HG02943 (cell line): ENCODE measurements at regions not wholly inside any gene's neighbourhood (a gene's known extent, or its start where the extent isn't known, plus 50 kb on each side); places are given as distances from the start of the nearest gene placed in this dataset.
"Not testable (repeated sequence)": the region's sequence is repeated elsewhere in the genome, so short reads cannot be mapped to it uniquely, and the experiment has no call there.

Experiments
- ATAC-seq: cut with Tn5 transposase; IDR thresholded peaks from one replicate; pipeline ENCODE4 v1.9.1; 2021; ENCODE audit warnings: mild to moderate bottlenecking, low read depth, moderate library complexity; ENCODE audit not compliant: unreplicated experiment

GRCh38 chr11:24389575-24389974, 107.3 kb upstream of the LUZP2 start:
- ATAC-seq = no peak

GRCh38 chr11:24390016-24390415, 106.8 kb upstream of the LUZP2 start:
- no peak for ATAC-seq

GRCh38 chr11:24390762-24391161, 106.1 kb upstream of the LUZP2 start:
- no peak for ATAC-seq

- no peak for ATAC-seq
Observed at GRCh38 chr11:24391167-24391566, 105.7 kb upstream of the LUZP2 start.

- ATAC-seq = no peak
Observed at GRCh38 chr11:24400059-24400665, 96.7 kb upstream of the LUZP2 start.

- ATAC-seq = no peak
Observed at GRCh38 chr11:24406389-24406788, 90.5 kb upstream of the LUZP2 start.

- ATAC-seq = no peak
Observed at GRCh38 chr11:24406980-24407379, 89.9 kb upstream of the LUZP2 start.

GRCh38 chr11:24407733-24408132, 89.1 kb upstream of the LUZP2 start:
- no peak for ATAC-seq

GRCh38 chr11:24408202-24408601, 88.7 kb upstream of the LUZP2 start:
- ATAC-seq = no peak

GRCh38 chr11:24411791-24412190, 85.1 kb upstream of the LUZP2 start:
- ATAC-seq = no peak

- ATAC-seq = no peak
Observed at GRCh38 chr11:24412722-24413121, 84.1 kb upstream of the LUZP2 start.

- no peak for ATAC-seq
Observed at GRCh38 chr11:24413391-24413790, 83.5 kb upstream of the LUZP2 start.

- ATAC-seq = not testable (repeated sequence)
Observed at GRCh38 chr11:24415955-24416636, 80.8 kb upstream of the LUZP2 start.

- no peak for ATAC-seq
Observed at GRCh38 chr11:24421766-24422165, 75.1 kb upstream of the LUZP2 start.

- no peak for ATAC-seq
Observed at GRCh38 chr11:24422376-24422775, 74.5 kb upstream of the LUZP2 start.

- ATAC-seq = no peak
Observed at GRCh38 chr11:24437123-24437522, 59.7 kb upstream of the LUZP2 start.
